ENCODE measurements at regions not wholly inside any gene's neighbourhood (a gene's known extent, or its start where the extent isn't known, plus 50 kb on each side); places are given as distances from the start of the nearest gene placed in this dataset.

DNA sequence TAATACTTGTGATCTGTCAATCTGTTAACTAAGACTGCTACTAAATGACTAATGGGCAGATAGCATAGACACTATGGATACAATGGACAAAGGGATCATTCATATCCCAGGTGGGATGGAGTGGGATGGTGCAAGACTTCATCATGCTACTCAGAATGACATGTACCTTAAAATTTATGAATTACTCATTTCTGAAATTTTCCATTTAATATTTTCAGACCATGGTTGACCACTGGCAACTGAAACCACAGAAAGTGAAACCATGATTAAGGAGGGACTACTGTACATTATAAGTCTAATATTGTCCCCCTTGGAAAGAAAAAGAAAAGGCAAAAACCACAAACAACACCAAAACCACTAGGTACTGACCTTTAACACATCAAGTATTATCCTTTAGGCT, 247.0 kb upstream of the SYT4 start:
- TF ChIP-seq, protein P1, sequence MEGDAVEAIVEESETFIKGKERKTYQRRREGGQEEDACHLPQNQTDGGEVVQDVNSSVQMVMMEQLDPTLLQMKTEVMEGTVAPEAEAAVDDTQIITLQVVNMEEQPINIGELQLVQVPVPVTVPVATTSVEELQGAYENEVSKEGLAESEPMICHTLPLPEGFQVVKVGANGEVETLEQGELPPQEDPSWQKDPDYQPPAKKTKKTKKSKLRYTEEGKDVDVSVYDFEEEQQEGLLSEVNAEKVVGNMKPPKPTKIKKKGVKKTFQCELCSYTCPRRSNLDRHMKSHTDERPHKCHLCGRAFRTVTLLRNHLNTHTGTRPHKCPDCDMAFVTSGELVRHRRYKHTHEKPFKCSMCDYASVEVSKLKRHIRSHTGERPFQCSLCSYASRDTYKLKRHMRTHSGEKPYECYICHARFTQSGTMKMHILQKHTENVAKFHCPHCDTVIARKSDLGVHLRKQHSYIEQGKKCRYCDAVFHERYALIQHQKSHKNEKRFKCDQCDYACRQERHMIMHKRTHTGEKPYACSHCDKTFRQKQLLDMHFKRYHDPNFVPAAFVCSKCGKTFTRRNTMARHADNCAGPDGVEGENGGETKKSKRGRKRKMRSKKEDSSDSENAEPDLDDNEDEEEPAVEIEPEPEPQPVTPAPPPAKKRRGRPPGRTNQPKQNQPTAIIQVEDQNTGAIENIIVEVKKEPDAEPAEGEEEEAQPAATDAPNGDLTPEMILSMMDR (conservative IDR thresholded peaks at IDR 0.05) = no peak
- no peak for TF ChIP-seq ZFX (IDR thresholded peaks at IDR 0.05)
